Vagina (tissue), 2 donors: ENCODE measurements at regions not wholly inside any gene's neighbourhood (a gene's known extent, or its start where the extent isn't known, plus 50 kb on each side); places are given as distances from the start of the nearest gene placed in this dataset.

Source experiments
- DNase-seq, 2 donors: peaks; one replicate each; pipeline ENCODE4 v3.0.0-alpha.2; 2017; ENCODE audit errors: extremely low spot score in 2 of 2
- H3K27ac ChIP-seq: fragments of 200-600 bp; sonication (generic); one replicate; pipeline ENCODE4 v1.5.1; 2019
- H3K27me3 ChIP-seq: fragments of 200-600 bp; sonication (generic); one replicate; pipeline ENCODE4 v1.5.1; 2019
- H3K36me3 ChIP-seq, 2 donors: fragments of 200-600 bp; sonication (generic); one replicate each; pipeline ENCODE4 v1.5.1; 2017 to 2019
- H3K4me1 ChIP-seq: fragments of 200-600 bp; sonication (generic); one replicate; pipeline ENCODE4 v1.5.1; 2019
- H3K4me3 ChIP-seq, 2 donors: fragments of 200-600 bp; sonication (generic); 1 replicate in 1 of 2; 2 replicates in 1 of 2; pipeline ENCODE4 v1.5.1; 2016 to 2019
- H3K9me3 ChIP-seq: fragments of 200-600 bp; sonication (generic); one replicate; pipeline ENCODE4 v1.5.1; 2019
- CTCF ChIP-seq, 3 experiments: fragments of 450-650 bp in 2 of 3; fragments of 200-600 bp in 1 of 3; sonication (generic) in 1 of 3; IDR thresholded peaks; one replicate each; pipeline ENCODE4 v1.5.1; 2017 to 2019; ENCODE audit warnings: antibody characterized with exemption in 3 of 3, mild to moderate bottlenecking in 2 of 3, moderate library complexity in 2 of 3
- POLR2A ChIP-seq, 2 donors: fragments of 450-650 bp; IDR thresholded peaks; one replicate each; pipeline ENCODE4 v1.6.1; 2017; ENCODE audit warnings: antibody characterized with exemption in 2 of 2, mild to moderate bottlenecking in 2 of 2, moderate library complexity in 2 of 2
- POLR2AphosphoS5 ChIP-seq, 2 donors: sonication (generic); formaldehyde crosslinking; IDR thresholded peaks; one replicate each; pipeline ENCODE4 v1.9.0; 2017; ENCODE audit warnings: antibody characterized with exemption in 2 of 2, mild to moderate bottlenecking in 2 of 2, low read depth in 1 of 2; ENCODE audit not compliant: insufficient read depth in 1 of 2
- intact Hi-C: fragments of 100-400 bp; cut with DNase I; formaldehyde crosslinking; loops from one replicate; pipeline ENCODE4 v1.15.1; 2023

DNA sequence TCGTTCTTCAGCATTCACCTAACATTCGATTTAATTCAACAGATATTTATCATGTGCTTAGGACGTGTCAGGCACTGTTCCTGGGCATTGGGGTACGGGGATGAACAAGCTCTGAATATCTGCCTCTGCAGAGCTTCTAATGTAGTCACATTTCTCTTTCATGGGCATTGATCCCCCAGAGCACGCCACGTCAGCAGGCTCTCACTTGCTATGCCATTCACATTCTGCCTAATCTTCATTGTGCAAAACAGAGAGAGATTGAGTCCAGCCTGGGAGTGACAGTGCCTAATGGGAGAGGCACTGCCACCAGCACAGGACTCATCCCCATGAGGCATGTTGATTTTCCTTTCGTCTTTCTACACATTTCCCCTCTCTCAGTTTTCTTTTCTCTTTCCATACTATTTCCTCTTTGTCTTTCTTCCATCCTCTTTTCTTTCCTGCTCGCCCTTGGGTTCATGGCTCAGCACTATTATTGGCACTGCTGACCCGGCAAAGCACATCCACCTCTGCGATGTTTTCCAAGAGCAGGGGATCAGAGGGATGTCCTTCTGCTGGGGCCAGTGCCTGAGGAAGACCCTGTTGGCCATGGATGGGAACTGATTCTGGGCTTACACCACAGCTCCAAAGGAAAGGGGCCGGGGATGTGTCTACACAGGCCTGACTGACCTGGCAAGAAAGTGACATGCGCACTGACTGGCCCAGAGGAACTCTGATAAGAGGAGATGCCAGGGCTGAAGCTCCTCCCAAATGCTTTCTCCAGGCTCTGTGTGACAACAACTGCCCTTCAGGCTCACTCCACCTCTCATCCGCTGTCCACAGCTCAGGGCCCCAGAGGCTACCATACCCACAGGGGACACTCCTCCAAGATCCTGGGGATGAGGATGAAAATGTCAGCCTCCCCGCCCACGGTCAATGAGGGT, 195.9 kb downstream of the TOMM20 start:
- DNase-seq = peak in 1 of 2 donors; percentile 80
- Histone ChIP-seq H3K27me3 (no peaks in the 10 kb centered on the region), H3K4me3 (no peak overlapping the region), H3K27ac (no peak overlapping the region), H3K4me1 (peaks cover 11% of the 10 kb centered on the region), H3K36me3 (no peaks in the 10 kb centered on the region), H3K9me3 (no peaks in the 10 kb centered on the region)
- no peak for TF ChIP-seq CTCF (IDR thresholded peaks at IDR 0.05)
- no peak for TF ChIP-seq POLR2A (IDR thresholded peaks at IDR 0.05)
- no peak for TF ChIP-seq POLR2AphosphoS5 (IDR thresholded peaks at IDR 0.05; ENCODE audit: insufficient read depth in 1 of 2, low read depth in 1 of 2)
- intact Hi-C loops = no loop called here

- Histone ChIP-seq H3K4me1 (peaks cover 18% of the 10 kb centered on the region), H3K9me3 (no peaks in the 10 kb centered on the region), H3K36me3 (no peaks in the 10 kb centered on the region), H3K4me3 (no peak overlapping the region), H3K27me3 (no peaks in the 10 kb centered on the region), H3K27ac (no peak overlapping the region)
- intact Hi-C loops = no loop called here
- DNase-seq = peak in 1 of 2 donors; percentile 67
- TF ChIP-seq POLR2AphosphoS5 (IDR thresholded peaks at IDR 0.05; ENCODE audit: insufficient read depth in 1 of 2, low read depth in 1 of 2) (no peak), CTCF (IDR thresholded peaks at IDR 0.05) (no peak), POLR2A (IDR thresholded peaks at IDR 0.05) (no peak)
Measured at GRCh38 chr1:234932106-234932505, 196.5 kb downstream of the TOMM20 start.

GRCh38 chr1:234931404-234931973, 197.1 kb downstream of the TOMM20 start:
- intact Hi-C loops = no loop called here
- H3K36me3 ChIP-seq = no peaks in the 10 kb centered on the region

DNA sequence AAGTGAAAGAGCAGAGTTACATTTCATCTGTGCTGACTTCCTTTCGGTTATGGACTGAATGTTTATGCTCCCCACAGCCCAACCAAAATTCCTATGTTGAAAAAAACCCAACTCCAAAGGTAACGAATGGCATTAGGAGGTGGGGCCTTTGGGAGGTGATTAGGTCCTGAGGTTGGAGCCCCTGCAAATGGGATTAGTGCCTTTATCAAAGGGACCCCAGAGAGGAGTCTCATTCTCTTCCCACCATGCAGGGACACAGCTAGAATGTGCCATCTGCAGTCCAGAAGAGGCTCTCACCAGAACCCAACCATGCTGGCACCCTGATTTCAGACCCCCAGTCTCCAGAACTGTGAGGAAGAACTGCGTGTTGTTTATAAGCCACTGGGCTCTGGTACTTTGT, 199.3 kb downstream of the TOMM20 start:
- Histone ChIP-seq H3K4me3 (no peak overlapping the region), H3K27me3 (no peaks in the 10 kb centered on the region), H3K27ac (peak overlapping the region; percentile 4), H3K4me1 (peaks cover 40% of the 10 kb centered on the region), H3K9me3 (no peaks in the 10 kb centered on the region), H3K36me3 (no peaks in the 10 kb centered on the region)
- intact Hi-C loops = loop anchor here (10.0 kb wide), 1 partner anchor 45 kb away; no protein-coding TSS in a partner anchor
- peak in 1 of 2 donors; percentile 83 for DNase-seq
- TF ChIP-seq POLR2A (IDR thresholded peaks at IDR 0.05) (no peak), POLR2AphosphoS5 (IDR thresholded peaks at IDR 0.05; ENCODE audit: insufficient read depth in 1 of 2, low read depth in 1 of 2) (no peak), CTCF (IDR thresholded peaks at IDR 0.05) (no peak)

More at GRCh38 chr1:234931404-234931973, 197.1 kb downstream of the TOMM20 start:
- Histone ChIP-seq H3K27me3 (no peaks in the 10 kb centered on the region), H3K9me3 (no peaks in the 10 kb centered on the region), H3K27ac (no peak overlapping the region), H3K4me3 (no peak overlapping the region), H3K4me1 (peaks cover 24% of the 10 kb centered on the region)
- DNase-seq = peak in 1 of 2 donors; percentile 75
- TF ChIP-seq CTCF (IDR thresholded peaks at IDR 0.05) = no peak
- no peak for TF ChIP-seq POLR2A (IDR thresholded peaks at IDR 0.05)
- no peak for TF ChIP-seq POLR2AphosphoS5 (IDR thresholded peaks at IDR 0.05; ENCODE audit: insufficient read depth in 1 of 2, low read depth in 1 of 2)
